ENCODE measurements at regions not wholly inside any gene's neighbourhood (a gene's known extent, or its start where the extent isn't known, plus 50 kb on each side); places are given as distances from the start of the nearest gene placed in this dataset.

- no peak for DNase-seq (ENCODE audit: insufficient read length, low spot score)
- FAIRE-seq, result no peak
- TF ChIP-seq POU2F2 (IDR thresholded peaks at IDR 0.05; ENCODE audit: low read depth, low read length) (no peak), POLR2AphosphoS5 (IDR thresholded peaks at IDR 0.05; ENCODE audit: low read depth, low read length) (no peak), SPI1 (IDR thresholded peaks at IDR 0.05; ENCODE audit: low read depth, low read length) (no peak), POLR2A (IDR thresholded peaks at IDR 0.05; ENCODE audit: low read depth, low read length) (no peak), PAX5 (IDR thresholded peaks at IDR 0.05; ENCODE audit: insufficient read depth, low read length, severe bottlenecking) (no peak), TAF1 (IDR thresholded peaks at IDR 0.05; ENCODE audit: low read depth, low read length) (no peak)
These were observed 150.6 kb upstream of the RAB12 start for GRCh38 chr18:8458546-8459215.

GRCh38 chr18:8460748-8461147 is 148.5 kb upstream of the RAB12 start:
- no peak for TF ChIP-seq SPI1 (IDR thresholded peaks at IDR 0.05; ENCODE audit: low read depth, low read length)
- TF ChIP-seq POLR2A (IDR thresholded peaks at IDR 0.05; ENCODE audit: low read depth, low read length), result no peak
- no peak for TF ChIP-seq TAF1 (IDR thresholded peaks at IDR 0.05; ENCODE audit: low read depth, low read length)
- TF ChIP-seq POLR2AphosphoS5 (IDR thresholded peaks at IDR 0.05; ENCODE audit: low read depth, low read length), result no peak
- no peak for TF ChIP-seq PAX5 (IDR thresholded peaks at IDR 0.05; ENCODE audit: insufficient read depth, low read length, severe bottlenecking)
- TF ChIP-seq POU2F2 (IDR thresholded peaks at IDR 0.05; ENCODE audit: low read depth, low read length), result no peak
- no peak for DNase-seq (ENCODE audit: insufficient read length, low spot score)
- FAIRE-seq, result no peak

GRCh38 chr18:8461544-8461943 is 147.7 kb upstream of the RAB12 start:
- TF ChIP-seq POLR2A (IDR thresholded peaks at IDR 0.05; ENCODE audit: low read depth, low read length), result no peak
- no peak for TF ChIP-seq POLR2AphosphoS5 (IDR thresholded peaks at IDR 0.05; ENCODE audit: low read depth, low read length)
- no peak for TF ChIP-seq PAX5 (IDR thresholded peaks at IDR 0.05; ENCODE audit: insufficient read depth, low read length, severe bottlenecking)
- TF ChIP-seq TAF1 (IDR thresholded peaks at IDR 0.05; ENCODE audit: low read depth, low read length), result no peak
- TF ChIP-seq POU2F2 (IDR thresholded peaks at IDR 0.05; ENCODE audit: low read depth, low read length), result no peak
- TF ChIP-seq SPI1 (IDR thresholded peaks at IDR 0.05; ENCODE audit: low read depth, low read length), result no peak
- DNase-seq (ENCODE audit: insufficient read length, low spot score) (no peak), FAIRE-seq (no peak)

GRCh38 chr18:8462651-8463185 is 146.5 kb upstream of the RAB12 start:
- FAIRE-seq (no peak), DNase-seq (ENCODE audit: insufficient read length, low spot score) (no peak)
- no peak for TF ChIP-seq PAX5 (IDR thresholded peaks at IDR 0.05; ENCODE audit: insufficient read depth, low read length, severe bottlenecking)
- no peak for TF ChIP-seq POLR2A (IDR thresholded peaks at IDR 0.05; ENCODE audit: low read depth, low read length)
- TF ChIP-seq POU2F2 (IDR thresholded peaks at IDR 0.05; ENCODE audit: low read depth, low read length), result no peak
- TF ChIP-seq TAF1 (IDR thresholded peaks at IDR 0.05; ENCODE audit: low read depth, low read length), result no peak
- TF ChIP-seq POLR2AphosphoS5 (IDR thresholded peaks at IDR 0.05; ENCODE audit: low read depth, low read length), result no peak
- no peak for TF ChIP-seq SPI1 (IDR thresholded peaks at IDR 0.05; ENCODE audit: low read depth, low read length)

- DNase-seq (ENCODE audit: insufficient read length, low spot score) (no peak), FAIRE-seq (no peak)
- TF ChIP-seq POLR2AphosphoS5 (IDR thresholded peaks at IDR 0.05; ENCODE audit: low read depth, low read length) (no peak), PAX5 (IDR thresholded peaks at IDR 0.05; ENCODE audit: insufficient read depth, low read length, severe bottlenecking) (no peak), TAF1 (IDR thresholded peaks at IDR 0.05; ENCODE audit: low read depth, low read length) (no peak), POU2F2 (IDR thresholded peaks at IDR 0.05; ENCODE audit: low read depth, low read length) (no peak), POLR2A (IDR thresholded peaks at IDR 0.05; ENCODE audit: low read depth, low read length) (no peak), SPI1 (IDR thresholded peaks at IDR 0.05; ENCODE audit: low read depth, low read length) (no peak)
These were observed 145.4 kb upstream of the RAB12 start for GRCh38 chr18:8463791-8464190.

GRCh38 chr18:8468191-8468590 is 141.0 kb upstream of the RAB12 start:
- no peak for TF ChIP-seq PAX5 (IDR thresholded peaks at IDR 0.05; ENCODE audit: insufficient read depth, low read length, severe bottlenecking)
- TF ChIP-seq POLR2AphosphoS5 (IDR thresholded peaks at IDR 0.05; ENCODE audit: low read depth, low read length), result no peak
- TF ChIP-seq SPI1 (IDR thresholded peaks at IDR 0.05; ENCODE audit: low read depth, low read length), result no peak
- TF ChIP-seq TAF1 (IDR thresholded peaks at IDR 0.05; ENCODE audit: low read depth, low read length), result no peak
- no peak for FAIRE-seq
- DNase-seq (ENCODE audit: insufficient read length, low spot score), result no peak

GRCh38 chr18:8468921-8469335 is 140.3 kb upstream of the RAB12 start:
- DNase-seq (ENCODE audit: insufficient read length, low spot score) (no peak), FAIRE-seq (no peak)
- no peak for TF ChIP-seq POU2F2 (IDR thresholded peaks at IDR 0.05; ENCODE audit: low read depth, low read length)
- TF ChIP-seq POLR2AphosphoS5 (IDR thresholded peaks at IDR 0.05; ENCODE audit: low read depth, low read length), result no peak
- TF ChIP-seq SPI1 (IDR thresholded peaks at IDR 0.05; ENCODE audit: low read depth, low read length), result no peak
- no peak for TF ChIP-seq POLR2A (IDR thresholded peaks at IDR 0.05; ENCODE audit: low read depth, low read length)
- TF ChIP-seq TAF1 (IDR thresholded peaks at IDR 0.05; ENCODE audit: low read depth, low read length), result no peak
- no peak for TF ChIP-seq PAX5 (IDR thresholded peaks at IDR 0.05; ENCODE audit: insufficient read depth, low read length, severe bottlenecking)

GRCh38 chr18:8469544-8470130 is 139.6 kb upstream of the RAB12 start:
- TF ChIP-seq POLR2AphosphoS5 (IDR thresholded peaks at IDR 0.05; ENCODE audit: low read depth, low read length) (no peak), POU2F2 (IDR thresholded peaks at IDR 0.05; ENCODE audit: low read depth, low read length) (no peak), TAF1 (IDR thresholded peaks at IDR 0.05; ENCODE audit: low read depth, low read length) (no peak), SPI1 (IDR thresholded peaks at IDR 0.05; ENCODE audit: low read depth, low read length) (no peak), PAX5 (IDR thresholded peaks at IDR 0.05; ENCODE audit: insufficient read depth, low read length, severe bottlenecking) (no peak), POLR2A (IDR thresholded peaks at IDR 0.05; ENCODE audit: low read depth, low read length) (no peak)
- FAIRE-seq (no peak), DNase-seq (ENCODE audit: insufficient read length, low spot score) (no peak)

GRCh38 chr18:8471372-8471771 is 137.9 kb upstream of the RAB12 start:
- TF ChIP-seq POLR2A (IDR thresholded peaks at IDR 0.05; ENCODE audit: low read depth, low read length) (no peak), PAX5 (IDR thresholded peaks at IDR 0.05; ENCODE audit: insufficient read depth, low read length, severe bottlenecking) (no peak), TAF1 (IDR thresholded peaks at IDR 0.05; ENCODE audit: low read depth, low read length) (no peak), POU2F2 (IDR thresholded peaks at IDR 0.05; ENCODE audit: low read depth, low read length) (no peak), POLR2AphosphoS5 (IDR thresholded peaks at IDR 0.05; ENCODE audit: low read depth, low read length) (no peak), SPI1 (IDR thresholded peaks at IDR 0.05; ENCODE audit: low read depth, low read length) (no peak)
- no peak for DNase-seq (ENCODE audit: insufficient read length, low spot score)
- FAIRE-seq, result no peak

All from GM12891 (cell line).